Prostate gland (tissue), 2 donors: ENCODE measurements at regions not wholly inside any gene's neighbourhood (a gene's known extent, or its start where the extent isn't known, plus 50 kb on each side); places are given as distances from the start of the nearest gene placed in this dataset.

Source experiments
- DNase-seq: peaks from one replicate; pipeline ENCODE4 v3.0.0-alpha.2; 2019; ENCODE audit warnings: low spot score
- H3K27ac ChIP-seq, 2 donors: fragments of 200-600 bp; sonication (generic); 2 replicates each; pipeline ENCODE4 v1.5.1; 2017 to 2019
- H3K27me3 ChIP-seq: fragments of 200-600 bp; sonication (generic); replicated peaks from 2 replicates; pipeline ENCODE4 v1.5.1; 2019; ENCODE audit not compliant: insufficient read depth
- H3K36me3 ChIP-seq, 2 donors: fragments of 200-600 bp; sonication (generic); 1 replicate in 1 of 2; 2 replicates in 1 of 2; pipeline versions ENCODE4 v1.5.1 to v1.8.1; 2017 to 2019
- H3K4me1 ChIP-seq: fragments of 200-600 bp; sonication (generic); replicated peaks from 2 replicates; pipeline ENCODE4 v1.5.1; 2019
- H3K4me3 ChIP-seq, 2 donors: fragments of 200-600 bp; sonication (generic); 2 replicates each; pipeline ENCODE4 v1.5.1; 2017 to 2019
- H3K9me3 ChIP-seq: fragments of 200-600 bp; sonication (generic); 2 replicates; pipeline ENCODE4 v1.5.1; 2017
- CTCF ChIP-seq, 4 experiments: fragments of 200-600 bp in 2 of 4; fragments of 450-650 bp in 2 of 4; sonication (generic) in 2 of 4; IDR thresholded peaks; 1 replicate in 3 of 4; 2 replicates in 1 of 4; pipeline ENCODE4 v1.5.1; 2016 to 2019; ENCODE audit warnings: antibody characterized with exemption in 4 of 4, mild to moderate bottlenecking in 2 of 4, moderate library complexity in 2 of 4
- POLR2A ChIP-seq: fragments of 450-650 bp; IDR thresholded peaks from one replicate; pipeline ENCODE4 v1.6.1; 2016; ENCODE audit warnings: antibody characterized with exemption, mild to moderate bottlenecking
- POLR2AphosphoS5 ChIP-seq: sonication (generic); formaldehyde crosslinking; IDR thresholded peaks from one replicate; pipeline ENCODE4 v1.6.1; 2017; ENCODE audit warnings: antibody characterized with exemption
- WGBS: methylation state at CpG from one replicate; pipeline ENCODE4 v1.1.5; 2018; 5-methylcytosine and 5-hydroxymethylcytosine counted together
- intact Hi-C: fragments of 100-400 bp; cut with DNase I; formaldehyde crosslinking; loops from one replicate; pipeline ENCODE4 v1.14.2; 2022

GRCh38 chr18:38826247-38826646, 1260.6 kb upstream of the CELF4 start:
- Histone ChIP-seq H3K4me1 (no peaks in the 10 kb centered on the region), H3K9me3 (no peaks in the 10 kb centered on the region), H3K4me3 (no peak overlapping the region), H3K27me3 (no peaks in the 10 kb centered on the region), H3K36me3 (no peaks in the 10 kb centered on the region), H3K27ac (no peak overlapping the region)
- WGBS: 95% methylated on average over 2 of the region's 2 CpGs
- TF ChIP-seq POLR2AphosphoS5 (no peak), POLR2A (no peak), CTCF (IDR thresholded peaks at IDR 0.05) (no peak)
- no peak for DNase-seq
- intact Hi-C loops: no loop called here

DNA sequence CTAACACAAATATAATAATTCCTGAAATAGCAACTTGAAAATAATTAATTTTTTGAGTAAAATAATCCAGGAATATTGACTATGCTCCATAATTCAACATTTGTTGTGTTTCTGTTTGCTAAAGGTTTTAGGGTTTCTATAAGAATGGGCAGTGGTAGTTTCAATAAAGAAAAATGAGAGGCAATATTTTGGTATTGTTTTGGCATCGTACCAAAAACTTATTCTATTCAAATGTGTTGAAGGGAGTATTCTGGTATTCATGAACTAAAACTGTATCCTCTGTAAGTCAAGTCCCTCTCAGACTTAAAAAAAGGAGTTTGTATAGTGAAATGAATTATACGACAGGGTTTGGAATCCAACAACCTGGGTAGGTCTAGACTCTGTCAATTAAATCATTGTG, 1245.6 kb upstream of the CELF4 start:
- Histone ChIP-seq H3K36me3 (no peaks in the 10 kb centered on the region), H3K27ac (no peak overlapping the region), H3K4me1 (no peaks in the 10 kb centered on the region), H3K9me3 (no peaks in the 10 kb centered on the region), H3K27me3 (no peaks in the 10 kb centered on the region), H3K4me3 (no peak overlapping the region)
- TF ChIP-seq POLR2A (no peak), POLR2AphosphoS5 (no peak), CTCF (IDR thresholded peaks at IDR 0.05) (no peak)
- intact Hi-C loops: no loop called here
- 70% methylated on average over 2 of the region's 2 CpGs for WGBS
- no peak for DNase-seq

GRCh38 chr18:38810789-38811188, 1245.2 kb upstream of the CELF4 start:
- Histone ChIP-seq H3K27me3 (no peaks in the 10 kb centered on the region), H3K4me3 (no peak overlapping the region), H3K9me3 (no peaks in the 10 kb centered on the region), H3K4me1 (no peaks in the 10 kb centered on the region), H3K27ac (no peak overlapping the region), H3K36me3 (no peaks in the 10 kb centered on the region)
- DNase-seq: no peak
- 77% methylated on average over 4 of the region's 4 CpGs for WGBS
- intact Hi-C loops: no loop called here
- no peak for TF ChIP-seq CTCF (IDR thresholded peaks at IDR 0.05)

- intact Hi-C loops: no loop called here
- WGBS: 63% methylated on average over 3 of the region's 3 CpGs
- no peak overlapping the region for H3K4me3 ChIP-seq
Observed at GRCh38 chr18:38807915-38808314, 1242.3 kb upstream of the CELF4 start.

GRCh38 chr18:38805256-38805655, 1239.7 kb upstream of the CELF4 start:
- no peak for DNase-seq
- H3K9me3 ChIP-seq: no peaks in the 10 kb centered on the region
- H3K4me1 ChIP-seq: no peaks in the 10 kb centered on the region
- no peaks in the 10 kb centered on the region for H3K27me3 ChIP-seq
- WGBS: 39% methylated on average over 1 of the region's 1 CpG
- no peak overlapping the region for H3K4me3 ChIP-seq
- H3K36me3 ChIP-seq: no peaks in the 10 kb centered on the region
- intact Hi-C loops: no loop called here
- H3K27ac ChIP-seq: no peak overlapping the region
- no peak for TF ChIP-seq CTCF (IDR thresholded peaks at IDR 0.05)

More at GRCh38 chr18:38807915-38808314, 1242.3 kb upstream of the CELF4 start:
- Histone ChIP-seq H3K36me3 (no peaks in the 10 kb centered on the region), H3K4me1 (no peaks in the 10 kb centered on the region), H3K9me3 (no peaks in the 10 kb centered on the region), H3K27me3 (no peaks in the 10 kb centered on the region), H3K27ac (no peak overlapping the region)
- TF ChIP-seq POLR2AphosphoS5 (no peak), POLR2A (no peak), CTCF (IDR thresholded peaks at IDR 0.05) (no peak)
- no peak for DNase-seq
